GM12878 (cell line): ENCODE measurements at regions not wholly inside any gene's neighbourhood (a gene's known extent, or its start where the extent isn't known, plus 50 kb on each side); places are given as distances from the start of the nearest gene placed in this dataset.

Experiments used
- ATAC-seq: fragments of 200-7000 bp; cut with Tn5 transposase; 3 replicates; pipeline ENCODE4 v1.9.1; 2020; ENCODE audit warnings: mild to moderate bottlenecking, moderate library complexity
- BruUV-seq: library from RNA; stranded (reverse); fragments of 400-500 nt; replicated peaks from 2 replicates; lab custom pipeline; 2021; lab: Mats Ljungman, UMichigan
- CTCF ChIA-PET: fragments of 300-600 bp; sonication (Branson Sonifier 250); formaldehyde crosslinking; extraction: SDS; loops from one replicate; lab custom pipeline; 2021; ENCODE audit warnings: inconsistent platforms; lab: Yijun Ruan, JAX
- POLR2A ChIA-PET: fragments of 350-600 bp; formaldehyde crosslinking; extraction: SDS; loops from one replicate; lab custom pipeline; 2021; ENCODE audit warnings: inconsistent platforms; lab: Charles Lee
- RAD21 ChIA-PET: fragments of 300-600 bp; sonication (Branson Sonifier 250); formaldehyde crosslinking; loops from one replicate; lab custom pipeline; 2023; ENCODE audit warnings: antibody characterized with exemption; ENCODE audit not compliant: unreplicated experiment; lab: Charles Lee
- SMC1A ChIA-PET: fragments of 300-600 bp; sonication (Branson Sonifier 250); formaldehyde crosslinking; loops from one replicate; lab custom pipeline; 2023; ENCODE audit not compliant: unreplicated experiment, uncharacterized antibody; lab: Charles Lee
- DNase-seq: peaks from one replicate; pipeline ENCODE4 v3.0.0-alpha.2; 2011; ENCODE audit warnings: low read depth, low spot score
- FAIRE-seq: peaks from 3 replicates; lab custom pipeline; 2011; peaks lifted over from hg19 to GRCh38; lab: Jason Lieb, UNC
- H2AFZ ChIP-seq: 2 replicates; pipeline ENCODE4 v1.6.0; 2011; ENCODE audit warnings: low read depth, low read length, control low read depth; ENCODE audit not compliant: control insufficient read depth
- H3K27ac ChIP-seq: 2 replicates; pipeline ENCODE4 v1.5.1; 2011; ENCODE audit warnings: control low read depth; ENCODE audit not compliant: control insufficient read depth, insufficient read depth
- H3K27me3 ChIP-seq, 2 experiments: replicated peaks in 1 of 2; 2 replicates each; pipeline versions ENCODE4 v1.6.0 to v1.6.1; 2011; ENCODE audit warnings: low read length in 1 of 2; ENCODE audit not compliant: control insufficient read depth in 2 of 2, insufficient read depth in 2 of 2
- H3K36me3 ChIP-seq, 2 experiments: 2 replicates each; pipeline ENCODE4 v1.5.1; 2011; ENCODE audit warnings: low read length in 1 of 2; ENCODE audit not compliant: control insufficient read depth in 2 of 2, insufficient read depth in 2 of 2
- H3K4me1 ChIP-seq: 2 replicates; pipeline ENCODE4 v1.6.1; 2011; ENCODE audit warnings: mild to moderate bottlenecking, low read length, moderate library complexity, mixed read lengths; ENCODE audit not compliant: control insufficient read depth, insufficient read depth
- H3K4me2 ChIP-seq: 2 replicates; pipeline ENCODE4 v1.6.0; 2011; ENCODE audit warnings: control low read depth; ENCODE audit not compliant: control insufficient read depth, insufficient read depth
- H3K4me3 ChIP-seq: fragments of 200-600 bp; sonication (generic); 2 replicates; pipeline ENCODE4 v1.5.1; 2016
- H3K79me2 ChIP-seq: 2 replicates; pipeline ENCODE4 v1.6.0; 2011; ENCODE audit warnings: low read length; ENCODE audit not compliant: control insufficient read depth, insufficient read depth
- H3K9ac ChIP-seq: 2 replicates; pipeline ENCODE4 v1.8.0; 2011; ENCODE audit warnings: low read length, control low read depth, mixed read lengths; ENCODE audit not compliant: control insufficient read depth, insufficient read depth
- H3K9me3 ChIP-seq: replicated peaks from 3 replicates; pipeline ENCODE4 v1.5.1; 2011; ENCODE audit warnings: mild to moderate bottlenecking, low read length; ENCODE audit not compliant: control insufficient read depth, insufficient read depth
- H4K20me1 ChIP-seq: 2 replicates; pipeline ENCODE4 v1.6.0; 2011; ENCODE audit not compliant: control insufficient read depth, insufficient read depth
- HDAC2 ChIP-seq: fragments of 200-600 bp; sonication (generic); IDR thresholded peaks from 2 replicates; pipeline ENCODE4 v1.6.1; 2017
- NFYA ChIP-seq: IDR thresholded peaks from 2 replicates; pipeline ENCODE4 v1.6.1; 2011; ENCODE audit warnings: low read depth, mild to moderate bottlenecking, low read length, improper control_type of control experiment, borderline replicate concordance
- NRF1 ChIP-seq: conservative IDR thresholded peaks from 2 replicates; pipeline ENCODE4 v1.6.1; 2011; ENCODE audit warnings: mild to moderate bottlenecking, low read depth, low read length, improper control_type of control experiment
- PBX3 ChIP-seq: IDR thresholded peaks from 2 replicates; pipeline ENCODE4 v1.6.1; 2011; ENCODE audit warnings: mild to moderate bottlenecking, low read depth, low read length, moderate library complexity; ENCODE audit not compliant: insufficient replicate concordance
- POLR2AphosphoS5 ChIP-seq: IDR thresholded peaks from 2 replicates; pipeline ENCODE4 v1.6.1; 2011; ENCODE audit warnings: mild to moderate bottlenecking, low read length, inconsistent platforms
- SMARCA5 ChIP-seq: fragments of 450-650 bp; IDR thresholded peaks from 2 replicates; pipeline ENCODE4 v1.6.1; 2017; ENCODE audit warnings: mild to moderate bottlenecking
- SUPT20H ChIP-seq: IDR thresholded peaks from 2 replicates; pipeline ENCODE4 v1.6.1; 2011; ENCODE audit warnings: low read depth, mild to moderate bottlenecking, low read length, moderate library complexity, borderline replicate concordance; ENCODE audit not compliant: control insufficient read depth
- ZNF592 ChIP-seq: fragments of 450-650 bp; IDR thresholded peaks from 2 replicates; pipeline ENCODE4 v1.6.1; 2017; ENCODE audit warnings: mild to moderate bottlenecking, moderate library complexity
- WGBS: methylation state at CpG from one replicate; pipeline ENCODE4 v1.1.6; 2016; ENCODE audit warnings: low lambda C conversion rate; ENCODE audit not compliant: insufficient replicate concordance, insufficient coverage; ENCODE audit errors: missing lambda C conversion rate; 5-methylcytosine and 5-hydroxymethylcytosine counted together
- in situ Hi-C: fragments of 300-500 bp; cut with MboI; formaldehyde crosslinking; loops from 9 replicates; pipeline ENCODE4 v1.14.3; 2018; ENCODE audit warnings: mixed read lengths
- intact Hi-C: fragments of 100-400 bp; cut with micrococcal nuclease; formaldehyde crosslinking; loops from one replicate; pipeline ENCODE4 v1.14.2; 2022; ENCODE audit not compliant: unreplicated experiment
- TF ChIP-seq, protein P1 (sequence below): fragments of 450-650 bp; IDR thresholded peaks from 2 replicates; pipeline ENCODE4 v1.6.1; 2018; ENCODE audit warnings: borderline replicate concordance, mild to moderate bottlenecking; ENCODE audit not compliant: partially characterized antibody
- TF ChIP-seq, protein P2 (sequence below): fragments of 450-650 bp; IDR thresholded peaks from 2 replicates; pipeline ENCODE4 v1.6.1; 2016; ENCODE audit warnings: mild to moderate bottlenecking, moderate library complexity, borderline replicate concordance

GRCh38 chr6:4256969-4257368, 121.6 kb upstream of the ECI2 start (continued):
- TF ChIP-seq ZNF592: no peak
- TF ChIP-seq, all 136 proteins: peak for 0

- CTCF ChIA-PET: no interaction called here
- no TSS peak for BruUV-seq
- SMC1A ChIA-PET: no interaction called here
- RAD21 ChIA-PET: no interaction called here
- no peaks in the 10 kb centered on the region for H3K27me3 ChIP-seq
- intact Hi-C loops (no loop called here), in situ Hi-C loops (no loop called here)
- no peaks in the 10 kb centered on the region for H3K36me3 ChIP-seq
- H3K9ac ChIP-seq: no peak overlapping the region
- H4K20me1 ChIP-seq: no peaks in the 10 kb centered on the region
- H2AFZ ChIP-seq: no peak overlapping the region
- H3K9me3 ChIP-seq: no peaks in the 10 kb centered on the region
- POLR2A ChIA-PET: no interaction called here
- FAIRE-seq (no peak), ATAC-seq (no peak), DNase-seq (no peak)
- no peaks in the 10 kb centered on the region for H3K79me2 ChIP-seq
- no peak overlapping the region for H3K27ac ChIP-seq
- 22% methylated on average over 5 of the region's 5 CpGs for WGBS
- H3K4me3 ChIP-seq: no peak overlapping the region
- no peaks in the 10 kb centered on the region for H3K4me1 ChIP-seq
- no peak overlapping the region for H3K4me2 ChIP-seq
- TF ChIP-seq SUPT20H (no peak), HDAC2 (no peak), POLR2AphosphoS5 (no peak), NRF1 (no peak), PBX3 (no peak), SMARCA5 (no peak), NFYA (no peak)
- TF ChIP-seq, protein P1, sequence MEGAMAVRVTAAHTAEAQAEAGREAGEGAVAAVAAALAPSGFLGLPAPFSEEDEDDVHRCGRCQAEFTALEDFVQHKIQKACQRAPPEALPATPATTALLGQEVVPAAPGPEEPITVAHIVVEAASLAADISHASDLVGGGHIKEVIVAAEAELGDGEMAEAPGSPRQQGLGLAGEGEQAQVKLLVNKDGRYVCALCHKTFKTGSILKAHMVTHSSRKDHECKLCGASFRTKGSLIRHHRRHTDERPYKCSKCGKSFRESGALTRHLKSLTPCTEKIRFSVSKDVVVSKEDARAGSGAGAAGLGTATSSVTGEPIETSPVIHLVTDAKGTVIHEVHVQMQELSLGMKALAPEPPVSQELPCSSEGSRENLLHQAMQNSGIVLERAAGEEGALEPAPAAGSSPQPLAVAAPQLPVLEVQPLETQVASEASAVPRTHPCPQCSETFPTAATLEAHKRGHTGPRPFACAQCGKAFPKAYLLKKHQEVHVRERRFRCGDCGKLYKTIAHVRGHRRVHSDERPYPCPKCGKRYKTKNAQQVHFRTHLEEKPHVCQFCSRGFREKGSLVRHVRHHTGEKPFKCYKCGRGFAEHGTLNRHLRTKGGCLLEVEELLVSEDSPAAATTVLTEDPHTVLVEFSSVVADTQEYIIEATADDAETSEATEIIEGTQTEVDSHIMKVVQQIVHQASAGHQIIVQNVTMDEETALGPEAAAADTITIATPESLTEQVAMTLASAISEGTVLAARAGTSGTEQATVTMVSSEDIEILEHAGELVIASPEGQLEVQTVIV: no peak
- TF ChIP-seq, protein P2, sequence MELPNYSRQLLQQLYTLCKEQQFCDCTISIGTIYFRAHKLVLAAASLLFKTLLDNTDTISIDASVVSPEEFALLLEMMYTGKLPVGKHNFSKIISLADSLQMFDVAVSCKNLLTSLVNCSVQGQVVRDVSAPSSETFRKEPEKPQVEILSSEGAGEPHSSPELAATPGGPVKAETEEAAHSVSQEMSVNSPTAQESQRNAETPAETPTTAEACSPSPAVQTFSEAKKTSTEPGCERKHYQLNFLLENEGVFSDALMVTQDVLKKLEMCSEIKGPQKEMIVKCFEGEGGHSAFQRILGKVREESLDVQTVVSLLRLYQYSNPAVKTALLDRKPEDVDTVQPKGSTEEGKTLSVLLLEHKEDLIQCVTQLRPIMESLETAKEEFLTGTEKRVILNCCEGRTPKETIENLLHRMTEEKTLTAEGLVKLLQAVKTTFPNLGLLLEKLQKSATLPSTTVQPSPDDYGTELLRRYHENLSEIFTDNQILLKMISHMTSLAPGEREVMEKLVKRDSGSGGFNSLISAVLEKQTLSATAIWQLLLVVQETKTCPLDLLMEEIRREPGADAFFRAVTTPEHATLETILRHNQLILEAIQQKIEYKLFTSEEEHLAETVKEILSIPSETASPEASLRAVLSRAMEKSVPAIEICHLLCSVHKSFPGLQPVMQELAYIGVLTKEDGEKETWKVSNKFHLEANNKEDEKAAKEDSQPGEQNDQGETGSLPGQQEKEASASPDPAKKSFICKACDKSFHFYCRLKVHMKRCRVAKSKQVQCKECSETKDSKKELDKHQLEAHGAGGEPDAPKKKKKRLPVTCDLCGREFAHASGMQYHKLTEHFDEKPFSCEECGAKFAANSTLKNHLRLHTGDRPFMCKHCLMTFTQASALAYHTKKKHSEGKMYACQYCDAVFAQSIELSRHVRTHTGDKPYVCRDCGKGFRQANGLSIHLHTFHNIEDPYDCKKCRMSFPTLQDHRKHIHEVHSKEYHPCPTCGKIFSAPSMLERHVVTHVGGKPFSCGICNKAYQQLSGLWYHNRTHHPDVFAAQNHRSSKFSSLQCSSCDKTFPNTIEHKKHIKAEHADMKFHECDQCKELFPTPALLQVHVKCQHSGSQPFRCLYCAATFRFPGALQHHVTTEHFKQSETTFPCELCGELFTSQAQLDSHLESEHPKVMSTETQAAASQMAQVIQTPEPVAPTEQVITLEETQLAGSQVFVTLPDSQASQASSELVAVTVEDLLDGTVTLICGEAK: no peak
These were observed 118.3 kb upstream of the ECI2 start for GRCh38 chr6:4253604-4254231.
